K562 (cell line): ENCODE measurements at regions not wholly inside any gene's neighbourhood (a gene's known extent, or its start where the extent isn't known, plus 50 kb on each side); places are given as distances from the start of the nearest gene placed in this dataset.
A peak's percentile ranks its signal among the peaks of the same experiment; 100 is the strongest.

Experiments
- ATAC-seq: fragments of 200-7000 bp; cut with Tn5 transposase; 3 replicates; pipeline ENCODE4 v1.9.1; 2020; ENCODE audit warnings: moderate library complexity
- BruUV-seq: library from RNA; stranded (reverse); fragments of 400-500 nt; replicated peaks from 2 replicates; lab custom pipeline; 2021; lab: Mats Ljungman, UMichigan
- CTCF ChIA-PET: fragments of 300-600 bp; formaldehyde crosslinking; extraction: SDS; loops from one replicate; lab custom pipeline; 2021; ENCODE audit warnings: low intra/inter-chr PET ratio; lab: Yijun Ruan, JAX
- POLR2A ChIA-PET: fragments of 300-600, 350-650 bp; sonication (Branson Sonifier 250); formaldehyde crosslinking; extraction: SDS; loops from one replicate; lab custom pipeline; 2021; ENCODE audit warnings: antibody characterized with exemption, inconsistent platforms; lab: Yijun Ruan, JAX
- DNase-seq, 4 experiments: peaks; one replicate each; pipeline versions ENCODE4 v3.0.0 to v3.0.0-alpha.2; 2011 to 2018; ENCODE audit warnings: low spot score in 3 of 4, mixed read lengths in 3 of 4; ENCODE audit errors: extremely low read depth in 1 of 4
- FAIRE-seq: peaks from 2 replicates; lab custom pipeline; 2011; peaks lifted over from hg19 to GRCh38; lab: Jason Lieb, UNC
- H2AFZ ChIP-seq: 2 replicates; pipeline ENCODE4 v1.6.0; 2011; ENCODE audit warnings: low read depth, low read length, control low read depth, inconsistent platforms
- H3K27ac ChIP-seq: fragments of 200-600 bp; 3 replicates; pipeline ENCODE4 v1.8.0; 2011; ENCODE audit warnings: low read depth, mild to moderate bottlenecking, control low read depth, inconsistent platforms, low read length, moderate library complexity, mixed read lengths; ENCODE audit errors: extremely low read depth
- H3K27me3 ChIP-seq, 2 experiments: fragments of 300-600 bp in 1 of 2; 2 replicates in 1 of 2; 3 replicates in 1 of 2; pipeline versions ENCODE4 v1.6.0 to v1.8.0; 2011; ENCODE audit warnings: inconsistent platforms in 2 of 2, low read length in 2 of 2, mild to moderate bottlenecking in 1 of 2, mixed read lengths in 1 of 2, moderate library complexity in 1 of 2; ENCODE audit not compliant: control insufficient read depth in 2 of 2, insufficient read depth in 2 of 2
- H3K36me3 ChIP-seq: fragments of 300-600 bp; 3 replicates; pipeline ENCODE4 v1.8.0; 2011; ENCODE audit warnings: mild to moderate bottlenecking, low read length, inconsistent platforms; ENCODE audit not compliant: control insufficient read depth, insufficient read depth
- H3K4me1 ChIP-seq, 2 experiments: fragments of 200-600 bp in 1 of 2; replicated peaks in 1 of 2; 2 replicates in 1 of 2; 3 replicates in 1 of 2; pipeline versions ENCODE4 v1.5.1 to v1.8.0; 2011; ENCODE audit warnings: inconsistent platforms in 2 of 2, low read length in 2 of 2, mild to moderate bottlenecking in 1 of 2, mixed read lengths in 1 of 2, moderate library complexity in 1 of 2; ENCODE audit not compliant: control insufficient read depth in 2 of 2, insufficient read depth in 2 of 2
- H3K4me2 ChIP-seq: 2 replicates; pipeline ENCODE4 v1.6.1; 2011; ENCODE audit warnings: low read length, control low read depth, inconsistent platforms, mixed read lengths; ENCODE audit not compliant: insufficient read depth
- H3K4me3 ChIP-seq: fragments of 200-600 bp; sonication (generic), shearing (Covaris generic); 2 replicates; pipeline ENCODE4 v1.5.1; 2016; ENCODE audit warnings: control low read depth, inconsistent platforms
- H3K79me2 ChIP-seq: fragments of 200-600 bp; 3 replicates; pipeline ENCODE4 v1.8.0; 2011; ENCODE audit warnings: low read length, inconsistent platforms; ENCODE audit not compliant: control insufficient read depth, insufficient read depth
- H3K9ac ChIP-seq, 2 experiments: 2 replicates each; pipeline versions ENCODE4 v1.6.0 to v1.6.1; 2011; ENCODE audit warnings: low read depth in 2 of 2, low read length in 2 of 2, control low read depth in 1 of 2, inconsistent platforms in 1 of 2, mild to moderate bottlenecking in 1 of 2, mixed read lengths in 1 of 2; ENCODE audit not compliant: insufficient read depth in 1 of 2
- H3K9me1 ChIP-seq: one replicate; pipeline ENCODE4 v1.6.0; 2011; ENCODE audit warnings: inconsistent platforms, mild to moderate bottlenecking, low read length, moderate library complexity; ENCODE audit not compliant: control insufficient read depth, insufficient read depth
- H3K9me3 ChIP-seq: replicated peaks from 2 replicates; pipeline ENCODE4 v1.5.1; 2011; ENCODE audit warnings: low read depth, low read length, inconsistent platforms; ENCODE audit not compliant: control insufficient read depth, insufficient read depth
- H4K20me1 ChIP-seq: replicated peaks from 2 replicates; pipeline ENCODE4 v1.6.1; 2011; ENCODE audit warnings: low read length, inconsistent platforms, mixed read lengths; ENCODE audit not compliant: control insufficient read depth, insufficient read depth
- BCL6 ChIP-seq: fragments of 250-450 bp; sonication (Bioruptor Pico); IDR thresholded peaks from 2 replicates; pipeline ENCODE4 v1.4.0; 2020
- ELF4 ChIP-seq: fragments of 450-650 bp; formaldehyde crosslinking; IDR thresholded peaks from 2 replicates; pipeline ENCODE4 v1.4.0; 2022; ENCODE audit warnings: missing genetic modification characterization
- SRSF7 ChIP-seq: fragments of 200-400 bp; formaldehyde crosslinking; optimal IDR thresholded peaks from 2 replicates; pipeline ENCODE3; 2017; ENCODE audit warnings: mild to moderate bottlenecking, low read depth, low read length
- XRCC4 ChIP-seq: IDR thresholded peaks from one replicate; pipeline ENCODE4 v1.6.1; 2011; ENCODE audit not compliant: insufficient read depth, insufficient read length; ENCODE audit errors: extremely low read depth
- ZNF316 ChIP-seq: fragments of 450-650 bp; IDR thresholded peaks from 2 replicates; pipeline ENCODE4 v1.6.1; 2016
- ZZZ3 ChIP-seq: fragments of 450-650 bp; IDR thresholded peaks from 2 replicates; pipeline ENCODE4 v1.6.1; 2016; ENCODE audit warnings: antibody characterized with exemption, mild to moderate bottlenecking, moderate library complexity
- WGBS: fragments of 100-300 bp; shearing (Covaris generic); methylation state at CpG from one replicate; pipeline ENCODE4 v1.1.6; 2016; ENCODE audit warnings: low coverage, mixed read lengths; ENCODE audit not compliant: insufficient coverage; ENCODE audit errors: missing lambda C conversion rate; 5-methylcytosine and 5-hydroxymethylcytosine counted together
- in situ Hi-C: fragments of 300-500 bp; cut with MboI; formaldehyde crosslinking; loops from 4 replicates; pipeline ENCODE4 v1.15.0; 2018; ENCODE audit warnings: inconsistent platforms, mixed read lengths
- intact Hi-C: fragments of 100-400 bp; cut with micrococcal nuclease; formaldehyde crosslinking; loops from 2 replicates; pipeline ENCODE4 v1.14.2; 2022
- TF ChIP-seq, protein P1 (sequence below): sonication (generic); formaldehyde crosslinking; IDR thresholded peaks from 2 replicates; pipeline ENCODE4 v1.8.1; 2023; ENCODE audit warnings: mild to moderate bottlenecking, missing genetic modification reagents

DNA sequence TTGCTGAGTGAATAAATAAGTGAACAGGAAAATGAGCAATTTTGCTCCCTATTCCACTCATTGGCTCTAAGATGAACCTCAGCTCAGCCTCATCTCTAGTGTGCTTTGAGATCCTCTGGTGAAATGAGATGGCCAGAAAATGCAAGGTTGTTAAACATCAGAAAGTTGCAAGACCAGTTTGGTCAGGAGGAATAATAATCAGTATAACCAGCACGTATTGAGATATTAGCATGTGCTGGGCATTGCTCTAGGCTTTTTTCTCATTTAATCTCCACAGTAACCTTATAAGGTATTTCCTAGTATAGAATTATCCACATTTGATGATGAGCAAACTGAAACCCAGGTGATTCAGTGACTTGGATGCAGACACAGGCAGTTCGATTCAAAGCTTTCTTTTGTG is 110.5 kb upstream of the PAK3 start:
- intact Hi-C loops (no loop called here), in situ Hi-C loops (no loop called here)
- no peak overlapping the region for H3K27ac ChIP-seq
- ChIA-PET POLR2A (no interaction called here), CTCF (no interaction called here)
- no peaks in the 10 kb centered on the region for H3K79me2 ChIP-seq
- 0% methylated on average over 1 of the region's 2 CpGs for WGBS
- ATAC-seq = no peak
- no peak overlapping the region for H3K4me2 ChIP-seq
- H4K20me1 ChIP-seq = no peaks in the 10 kb centered on the region
- no peak overlapping the region for H3K9ac ChIP-seq
- no peak overlapping the region for H2AFZ ChIP-seq
- no peaks in the 10 kb centered on the region for H3K36me3 ChIP-seq
- H3K9me1 ChIP-seq = no peaks in the 10 kb centered on the region
- H3K4me3 ChIP-seq = no peak overlapping the region
- no peaks in the 10 kb centered on the region for H3K4me1 ChIP-seq
- H3K27me3 ChIP-seq = no peaks in the 10 kb centered on the region
- TF ChIP-seq ZZZ3 = no peak
- TF ChIP-seq BCL6 (CRISPR knock-in tag) = no peak
- no peak for TF ChIP-seq ELF4 (CRISPR knock-in tag)
- TF ChIP-seq, all 486 proteins: peak for 0
- DNase-seq = no peak
- BruUV-seq = no TSS peak
- FAIRE-seq = no peak
- H3K9me3 ChIP-seq = no peaks in the 10 kb centered on the region

GRCh38 chrX:110983024-110983423 is 113.0 kb upstream of the PAK3 start:
- no peak for FAIRE-seq
- no peaks in the 10 kb centered on the region for H3K9me3 ChIP-seq
- H2AFZ ChIP-seq = no peak overlapping the region
- H3K27ac ChIP-seq = no peak overlapping the region
- ChIA-PET POLR2A (no interaction called here), CTCF (no interaction called here)
- 0% methylated on average over 2 of the region's 2 CpGs for WGBS
- in situ Hi-C loops (no loop called here), intact Hi-C loops (no loop called here)
- H4K20me1 ChIP-seq = no peaks in the 10 kb centered on the region
- no peaks in the 10 kb centered on the region for H3K36me3 ChIP-seq
- H3K4me1 ChIP-seq = no peaks in the 10 kb centered on the region
- no peaks in the 10 kb centered on the region for H3K9me1 ChIP-seq
- no peak for DNase-seq
- H3K4me3 ChIP-seq = no peak overlapping the region
- no peaks in the 10 kb centered on the region for H3K27me3 ChIP-seq
- TF ChIP-seq XRCC4 = no peak
- no peak for TF ChIP-seq SRSF7
- TF ChIP-seq, protein P1, sequence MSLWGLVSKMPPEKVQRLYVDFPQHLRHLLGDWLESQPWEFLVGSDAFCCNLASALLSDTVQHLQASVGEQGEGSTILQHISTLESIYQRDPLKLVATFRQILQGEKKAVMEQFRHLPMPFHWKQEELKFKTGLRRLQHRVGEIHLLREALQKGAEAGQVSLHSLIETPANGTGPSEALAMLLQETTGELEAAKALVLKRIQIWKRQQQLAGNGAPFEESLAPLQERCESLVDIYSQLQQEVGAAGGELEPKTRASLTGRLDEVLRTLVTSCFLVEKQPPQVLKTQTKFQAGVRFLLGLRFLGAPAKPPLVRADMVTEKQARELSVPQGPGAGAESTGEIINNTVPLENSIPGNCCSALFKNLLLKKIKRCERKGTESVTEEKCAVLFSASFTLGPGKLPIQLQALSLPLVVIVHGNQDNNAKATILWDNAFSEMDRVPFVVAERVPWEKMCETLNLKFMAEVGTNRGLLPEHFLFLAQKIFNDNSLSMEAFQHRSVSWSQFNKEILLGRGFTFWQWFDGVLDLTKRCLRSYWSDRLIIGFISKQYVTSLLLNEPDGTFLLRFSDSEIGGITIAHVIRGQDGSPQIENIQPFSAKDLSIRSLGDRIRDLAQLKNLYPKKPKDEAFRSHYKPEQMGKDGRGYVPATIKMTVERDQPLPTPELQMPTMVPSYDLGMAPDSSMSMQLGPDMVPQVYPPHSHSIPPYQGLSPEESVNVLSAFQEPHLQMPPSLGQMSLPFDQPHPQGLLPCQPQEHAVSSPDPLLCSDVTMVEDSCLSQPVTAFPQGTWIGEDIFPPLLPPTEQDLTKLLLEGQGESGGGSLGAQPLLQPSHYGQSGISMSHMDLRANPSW (CRISPR knock-in tag) = no peak
- peak; percentile 29; the same call in 1 of the 2 replicates for TF ChIP-seq ZNF316
- no peaks in the 10 kb centered on the region for H3K79me2 ChIP-seq
- no TSS peak for BruUV-seq
- ATAC-seq = no peak
- no peak overlapping the region for H3K9ac ChIP-seq
- H3K4me2 ChIP-seq = no peak overlapping the region
